Fibroblast of skin of left quadriceps (primary cell): ENCODE measurements at regions not wholly inside any gene's neighbourhood (a gene's known extent, or its start where the extent isn't known, plus 50 kb on each side); places are given as distances from the start of the nearest gene placed in this dataset.
"Not testable (repeated sequence)": the region's sequence is repeated elsewhere in the genome, so short reads cannot be mapped to it uniquely, and the experiment has no call there.

Experiments
- DNase-seq, 2 experiments: peaks; one replicate each; pipeline ENCODE4 v3.0.0-alpha.2; 2013; ENCODE audit warnings: low read depth in 2 of 2

- not testable (repeated sequence) for DNase-seq
These were observed 97.6 kb downstream of the GPX5 start for GRCh38 chr6:28623242-28623641.

DNA sequence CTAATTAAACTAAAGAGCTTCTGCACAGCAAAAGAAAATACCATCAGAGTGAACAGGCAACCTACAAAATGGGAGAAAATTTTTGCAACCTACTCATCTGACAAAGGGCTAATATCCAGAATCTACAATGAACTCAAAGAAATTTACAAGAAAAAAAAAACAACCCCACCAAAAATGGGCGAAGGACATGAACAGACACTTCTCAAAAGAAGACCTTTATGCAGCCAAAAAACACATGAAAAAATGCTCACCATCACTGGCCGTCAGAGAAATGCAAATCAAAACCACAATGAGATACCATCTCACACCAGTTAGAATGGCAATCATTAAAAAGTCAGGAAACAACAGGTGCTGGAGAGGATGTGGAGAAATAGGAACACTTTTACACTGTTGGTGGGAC lies 100.7 kb downstream of the GPX5 start:
- not testable (repeated sequence) for DNase-seq

DNA sequence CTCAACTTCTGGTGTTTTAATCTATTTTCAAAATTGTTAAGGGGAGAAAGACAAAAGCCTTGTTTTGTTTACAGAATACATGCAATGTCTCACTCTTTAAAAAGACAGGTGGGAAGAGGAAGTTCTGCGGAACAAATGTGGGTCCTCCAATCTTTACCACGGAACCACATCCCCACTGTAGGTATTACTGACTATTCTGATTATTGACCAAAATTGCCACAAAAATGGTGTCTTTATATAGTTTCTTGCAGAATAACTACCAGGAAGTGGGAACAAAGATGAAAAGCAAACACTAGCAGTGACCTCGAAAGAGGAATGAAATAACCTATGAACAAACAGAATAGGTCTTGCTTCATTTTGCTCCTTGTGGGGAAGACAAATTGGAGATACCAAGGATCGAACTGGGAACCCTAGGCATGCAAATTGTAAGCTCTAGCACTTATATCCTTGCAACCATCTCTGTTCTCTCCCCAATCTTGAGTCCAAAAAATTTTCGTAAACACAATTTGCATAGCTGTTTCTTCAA lies 106.7 kb downstream of the GPX5 start:
- DNase-seq, result no peak

DNA sequence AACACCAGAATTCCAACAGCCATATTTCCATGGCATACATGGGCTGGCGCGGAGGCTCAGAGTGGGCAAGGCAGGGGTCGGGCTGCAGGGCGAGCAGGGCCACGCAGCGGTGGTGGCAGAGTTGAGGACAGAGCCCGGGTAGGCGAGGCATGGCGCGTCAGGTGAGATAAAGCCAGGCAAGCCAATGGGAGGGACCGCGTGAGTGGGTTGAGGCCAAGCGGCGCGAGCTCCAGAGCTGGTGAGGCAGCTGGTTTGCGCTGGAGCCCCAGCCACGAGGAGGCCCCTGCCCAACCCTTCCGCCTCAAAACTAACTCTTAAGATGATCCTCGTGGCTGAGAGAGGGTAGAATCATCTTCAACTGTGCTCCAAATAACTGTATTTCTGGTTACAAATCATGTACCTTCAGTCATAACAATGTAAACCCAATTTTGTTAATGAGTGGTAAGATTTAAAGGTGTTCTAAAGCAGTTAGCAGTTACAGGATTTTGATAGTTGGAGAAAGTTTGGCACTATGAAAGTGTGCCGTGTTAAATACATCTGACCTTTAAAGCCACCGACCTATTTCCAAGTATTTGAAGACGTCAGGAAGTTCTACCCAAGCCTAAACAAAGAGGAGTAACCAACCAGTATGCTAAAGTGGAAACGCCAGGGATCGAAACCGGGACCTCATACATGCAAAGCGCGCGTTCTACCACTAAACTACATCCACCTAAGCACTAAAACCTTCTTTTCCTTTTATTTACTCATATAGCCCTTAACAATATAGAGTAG lies 107.9 kb downstream of the GPX5 start:
- no peak for DNase-seq

DNA sequence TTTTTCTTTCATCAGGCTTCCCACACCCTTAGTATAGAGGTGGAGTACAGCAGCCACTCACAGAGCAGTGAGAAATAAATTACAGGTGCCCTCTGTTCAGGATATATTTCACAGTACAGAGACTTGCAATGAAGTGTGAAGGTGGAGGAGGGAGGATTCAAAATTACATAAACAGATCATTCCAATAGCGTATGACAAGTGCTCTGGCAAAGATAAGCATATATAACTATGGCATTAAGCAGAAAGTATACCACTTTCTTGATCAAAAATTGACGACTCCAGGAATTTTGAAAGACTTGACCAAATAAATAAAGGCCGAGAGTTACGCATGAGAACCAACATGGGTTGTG lies 108.7 kb downstream of the GPX5 start:
- no peak for DNase-seq

DNA sequence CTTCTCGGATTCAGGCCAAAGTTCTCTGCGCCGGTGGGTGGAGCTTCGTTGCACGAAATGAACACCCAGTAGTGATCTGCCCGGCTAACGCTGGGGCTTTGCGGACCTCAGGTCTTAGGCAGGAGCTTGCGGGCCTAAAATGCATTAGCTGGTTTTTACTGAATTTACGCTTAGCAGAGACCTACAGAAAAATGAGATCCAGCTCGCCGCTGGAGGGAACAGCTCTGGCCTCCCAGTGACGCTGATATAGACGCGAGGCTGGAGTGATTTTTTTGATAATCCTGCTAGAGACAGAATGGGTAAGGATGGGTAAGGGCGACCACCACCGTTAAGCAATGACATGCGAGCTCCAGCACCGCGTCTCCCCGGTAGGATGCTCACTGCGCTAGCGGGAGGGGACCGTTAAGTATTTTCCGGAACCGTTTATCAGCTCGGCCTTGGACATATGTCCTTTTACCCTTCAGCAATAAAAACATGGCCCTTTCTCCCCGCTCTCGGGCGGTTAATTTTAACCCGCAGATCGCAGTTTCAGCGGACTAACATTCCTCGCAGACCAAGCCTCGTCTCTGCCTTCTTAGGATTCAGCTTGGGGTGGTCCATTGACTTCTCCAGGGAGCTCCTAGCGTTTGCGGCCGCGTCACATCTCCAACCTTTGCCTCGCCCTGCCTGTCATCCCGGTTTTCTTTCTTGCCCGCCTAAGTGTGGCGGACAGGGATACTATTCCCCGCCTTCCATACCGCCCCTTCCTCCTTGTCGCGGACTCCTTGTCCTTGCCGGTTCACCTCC lies 109.3 kb downstream of the GPX5 start:
- DNase-seq, result no peak

DNA sequence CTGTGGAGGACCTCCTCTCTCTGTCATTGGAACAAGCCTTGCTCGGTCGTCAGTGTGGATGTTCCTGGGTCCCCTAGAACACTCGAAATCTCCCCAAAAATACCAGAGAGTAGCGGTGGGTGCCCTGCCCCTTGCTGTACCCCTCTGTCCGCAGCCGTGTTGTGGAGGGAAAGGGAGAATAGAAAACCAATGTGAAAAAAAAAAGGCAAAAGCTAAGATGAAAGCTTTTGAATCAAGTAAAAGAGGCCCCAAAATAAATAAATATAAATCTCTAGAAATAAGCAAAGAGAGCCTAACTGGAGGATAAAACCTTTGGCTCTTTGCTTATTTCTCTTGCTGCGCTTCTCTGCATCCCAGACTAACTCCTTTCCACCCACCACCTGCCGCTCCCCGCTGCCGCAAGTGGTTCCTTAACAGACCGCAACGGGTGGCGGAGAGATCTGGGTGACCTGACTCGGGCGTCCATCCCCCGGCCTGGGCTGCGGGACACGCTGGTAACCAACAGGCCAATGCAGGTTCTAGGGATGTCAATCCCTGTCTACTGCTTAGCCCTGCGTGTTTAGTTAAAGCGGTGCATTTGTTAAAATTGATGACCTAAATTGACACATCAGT lies 110.0 kb downstream of the GPX5 start:
- no peak for DNase-seq

DNA sequence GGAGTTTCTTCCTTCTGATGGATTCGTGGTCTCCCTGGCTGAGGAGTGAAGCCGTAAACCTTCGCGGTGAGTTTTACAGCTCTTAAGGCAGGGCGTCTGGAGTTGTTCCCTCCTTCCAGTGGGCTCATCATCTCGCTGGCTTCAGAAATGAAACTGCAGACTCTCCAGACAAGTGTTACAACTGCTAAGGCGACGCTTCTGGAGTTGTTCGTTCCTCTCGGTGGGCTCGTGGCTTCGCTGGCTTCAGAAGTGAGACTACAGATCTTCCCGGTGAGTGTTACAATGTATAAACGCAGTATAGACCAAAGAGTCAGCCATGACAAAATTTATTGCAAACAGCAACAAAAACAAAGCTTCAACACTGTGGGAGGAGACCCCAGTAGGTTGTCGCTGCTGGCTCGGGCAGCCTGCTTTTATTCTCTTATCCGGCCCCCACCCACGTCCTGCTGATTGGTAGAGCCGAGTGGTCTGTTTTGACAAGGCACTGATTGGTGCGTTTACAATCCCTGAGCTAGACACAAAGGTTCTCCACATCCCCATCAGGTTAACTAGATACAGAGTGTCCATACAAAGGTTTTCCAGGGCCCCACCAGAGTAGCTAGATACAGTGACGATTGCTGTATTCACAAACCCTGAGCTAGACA lies 113.2 kb downstream of the GPX5 start:
- no peak for DNase-seq

GRCh38 chr6:28639445-28640290 lies 114.0 kb downstream of the GPX5 start:
- DNase-seq, result not testable (repeated sequence)

DNA sequence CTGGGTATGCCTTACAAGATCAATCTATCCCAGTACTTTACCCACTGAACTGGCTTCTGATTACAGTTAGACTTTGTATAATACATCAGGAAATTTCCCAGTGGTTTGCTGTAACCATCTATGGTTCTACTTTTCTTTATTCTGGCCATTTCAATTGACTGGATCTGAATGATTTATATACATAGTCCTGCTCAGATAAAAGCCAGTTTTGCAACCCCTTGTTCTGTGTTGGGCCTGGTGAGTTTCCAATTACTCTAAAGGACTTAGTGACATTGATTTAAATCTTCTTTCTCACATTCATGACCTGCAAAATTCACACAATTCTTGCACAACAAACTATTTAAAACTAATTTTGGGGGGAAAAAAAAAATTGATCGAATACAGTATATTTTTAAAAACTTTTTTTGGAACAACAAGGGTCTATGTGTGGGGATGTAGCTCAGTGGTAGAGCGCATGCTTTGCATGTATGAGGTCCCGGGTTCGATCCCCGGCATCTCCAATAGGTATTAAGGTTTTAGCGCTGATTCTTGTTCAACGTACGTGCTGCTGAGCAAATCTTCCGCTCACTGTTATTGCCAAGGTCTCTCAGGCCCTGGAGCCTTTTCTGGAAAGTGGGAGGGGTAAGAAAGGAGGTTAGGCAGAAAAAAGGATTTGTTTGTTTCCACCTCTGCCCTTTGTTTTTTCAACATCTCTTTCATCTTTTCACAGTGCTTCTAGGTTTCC lies 117.5 kb downstream of the GPX5 start:
- no peak for DNase-seq

DNA sequence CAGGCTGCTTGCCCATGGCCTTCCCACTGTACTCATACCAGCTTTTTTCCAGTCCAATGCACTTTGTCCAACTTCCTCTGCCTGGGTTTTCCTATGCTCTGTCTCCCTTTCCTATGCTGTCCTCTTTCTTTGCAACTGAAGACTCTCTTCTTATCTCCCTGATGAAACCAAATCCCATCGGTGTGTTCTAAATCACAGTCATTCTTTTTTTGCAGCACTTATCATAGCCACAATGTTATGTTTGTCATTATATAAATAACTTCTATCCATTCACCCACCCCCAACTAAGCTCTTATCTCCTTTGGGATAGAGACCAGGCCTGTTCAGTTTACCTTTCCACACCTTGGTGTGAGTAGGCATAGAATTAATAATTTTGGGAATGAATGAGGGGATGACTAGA lies 121.0 kb downstream of the GPX5 start:
- DNase-seq, result no peak

GRCh38 chr6:28648035-28648877 lies 122.6 kb downstream of the GPX5 start:
- peak; percentile 53 to 58 for DNase-seq

DNA sequence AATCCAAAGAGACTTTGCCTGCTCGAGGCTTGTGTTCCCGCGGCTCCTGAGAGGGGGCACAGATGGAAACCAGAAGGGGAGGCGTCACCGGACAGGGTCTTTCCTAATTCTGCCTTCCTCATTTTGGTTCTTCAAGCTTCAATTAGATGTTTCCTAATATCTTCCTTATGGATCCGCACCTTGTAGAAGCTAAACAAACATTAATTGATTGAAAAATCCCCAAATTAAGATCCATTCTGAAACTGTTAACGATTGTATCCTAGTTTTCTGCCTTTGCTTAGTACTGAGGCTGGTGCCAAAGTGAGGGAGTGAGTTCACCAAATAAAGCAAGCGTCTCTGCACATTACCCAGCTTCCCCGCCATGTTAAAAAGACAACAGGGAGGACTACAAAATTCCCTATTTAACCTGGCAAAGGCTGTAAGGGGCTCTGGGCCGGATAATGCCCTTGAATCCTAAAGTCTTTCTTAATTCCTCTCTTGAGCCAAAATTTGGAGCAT lies 123.2 kb downstream of the GPX5 start:
- DNase-seq, result no peak

- DNase-seq, result no peak
These were observed 125.5 kb downstream of the GPX5 start for GRCh38 chr6:28651161-28651560.

GRCh38 chr6:28653876-28654275 lies 128.2 kb downstream of the GPX5 start:
- DNase-seq, result no peak

- no peak for DNase-seq
These were observed 129.5 kb downstream of the GPX5 start for GRCh38 chr6:28655164-28655563.

- no peak for DNase-seq
These were observed 131.0 kb downstream of the GPX5 start for GRCh38 chr6:28656715-28657114.

DNA sequence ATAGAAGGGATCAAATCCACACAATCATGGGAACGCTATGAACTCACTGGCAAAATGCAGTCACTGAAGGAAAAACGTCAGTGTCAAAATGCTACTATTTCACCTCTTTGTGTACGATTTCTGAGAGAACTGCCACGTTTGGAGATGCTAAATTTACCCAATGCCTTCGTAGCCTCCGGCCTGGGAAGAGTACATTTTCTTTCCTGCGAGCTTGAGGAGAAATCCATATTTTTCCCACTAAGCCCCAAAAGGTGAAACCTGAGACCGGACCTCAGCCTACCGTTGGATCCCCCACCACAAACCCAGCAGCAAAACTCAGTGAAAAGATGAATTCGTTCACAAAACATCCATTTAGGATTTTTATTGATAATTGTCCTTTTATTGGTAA lies 131.7 kb downstream of the GPX5 start:
- no peak for DNase-seq

DNA sequence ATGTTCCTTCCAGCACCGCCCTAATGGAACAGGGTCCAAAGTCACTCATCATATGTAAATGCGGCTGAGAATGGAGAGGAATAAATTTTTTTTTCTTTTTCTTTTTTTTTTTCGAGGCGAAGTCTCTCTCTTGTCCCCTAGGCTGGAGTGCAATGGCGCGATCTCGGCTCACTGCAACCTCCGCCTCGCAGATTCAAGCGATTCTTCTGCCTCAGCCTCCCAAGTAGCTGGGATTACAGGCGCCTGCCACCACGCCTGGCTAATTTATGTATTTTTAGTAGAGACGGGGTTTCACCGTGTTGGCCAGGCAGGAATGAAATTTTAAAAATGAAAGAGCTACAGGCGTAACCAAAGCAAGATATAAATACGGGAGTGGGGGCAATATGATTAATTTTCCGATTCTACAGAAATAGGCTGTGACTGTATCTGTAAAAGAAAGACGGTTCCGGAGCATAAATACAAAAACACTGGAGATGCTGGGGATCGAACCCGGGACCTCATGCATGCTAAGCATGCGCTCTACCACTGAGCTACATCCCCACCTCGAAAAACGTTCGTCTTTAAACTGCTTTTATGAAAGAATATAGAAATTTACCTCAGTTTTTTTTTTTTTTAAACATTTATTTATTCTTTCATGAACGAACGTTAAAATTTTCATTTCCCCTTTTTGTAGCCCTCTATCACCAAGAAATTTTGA lies 132.2 kb downstream of the GPX5 start:
- peak in 1 of 2 experiments; percentile 33 for DNase-seq
